ENCODE measurements at regions not wholly inside any gene's neighbourhood (a gene's known extent, or its start where the extent isn't known, plus 50 kb on each side); places are given as distances from the start of the nearest gene placed in this dataset.

- TF ChIP-seq POLR2A (IDR thresholded peaks at IDR 0.05; ENCODE audit: low read depth, low read length), result no peak
- no peak for TF ChIP-seq PAX5 (IDR thresholded peaks at IDR 0.05; ENCODE audit: insufficient read depth, low read length, severe bottlenecking)
- no peak for TF ChIP-seq POLR2AphosphoS5 (IDR thresholded peaks at IDR 0.05; ENCODE audit: low read depth, low read length)
These were observed 74.3 kb upstream of the IQCM start for GRCh38 chr4:149889991-149890390.

Data from GM12891 (cell line).